ENCODE measurements at regions not wholly inside any gene's neighbourhood (a gene's known extent, or its start where the extent isn't known, plus 50 kb on each side); places are given as distances from the start of the nearest gene placed in this dataset.
"Not testable (repeated sequence)": the region's sequence is repeated elsewhere in the genome, so short reads cannot be mapped to it uniquely, and the experiment has no call there.

DNA sequence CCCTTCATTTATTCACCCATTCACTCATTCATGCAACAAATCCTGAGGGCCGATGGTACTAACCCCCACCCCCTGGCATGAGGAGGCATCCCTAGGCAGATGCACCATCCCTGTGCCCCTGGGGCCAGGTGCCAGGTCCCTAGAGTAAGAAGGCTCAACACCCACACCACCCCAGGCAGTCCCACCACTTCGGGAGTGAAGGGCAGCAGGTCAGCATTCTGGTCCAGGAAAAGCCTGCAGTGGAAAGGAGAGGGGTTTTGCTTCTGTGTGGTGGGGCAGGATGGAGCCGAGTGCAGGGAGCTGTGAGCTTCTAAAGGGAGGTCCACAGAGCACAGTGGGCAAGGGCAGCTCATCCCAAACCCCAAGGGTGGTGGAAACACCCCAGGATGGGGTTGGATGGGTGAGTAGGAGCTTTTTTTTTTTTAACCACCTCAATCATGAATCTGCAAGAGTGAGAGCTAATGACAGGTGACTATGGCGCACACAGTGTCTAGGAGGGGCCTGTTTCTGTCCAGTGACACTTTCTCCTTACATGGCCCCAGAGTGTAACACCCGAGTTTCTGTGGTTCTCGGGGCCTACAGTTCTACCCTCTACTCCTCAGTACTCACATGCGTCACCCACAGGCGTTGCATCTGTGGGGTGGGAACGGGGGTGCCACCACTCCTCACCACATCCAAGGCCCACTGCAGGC lies 414.3 kb downstream of the TMEM121 start:
- no peak overlapping the region for H3K27ac ChIP-seq
- H3K36me3 ChIP-seq: no peaks in the 10 kb centered on the region
- intact Hi-C loops (cut with DNase I; ENCODE audit: low total_unique reads): no loop called here
- no peak for DNase-seq
- H3K27me3 ChIP-seq: no peaks in the 10 kb centered on the region
- H3K4me3 ChIP-seq: no peak overlapping the region
- H3K4me1 ChIP-seq: no peaks in the 10 kb centered on the region
- H3K9me3 ChIP-seq: peaks cover 0 to 10% of the 10 kb centered on the region in 2 donors
- TF ChIP-seq CTCF (IDR thresholded peaks at IDR 0.05) (no peak), POLR2A (IDR thresholded peaks at IDR 0.05) (no peak)

DNA sequence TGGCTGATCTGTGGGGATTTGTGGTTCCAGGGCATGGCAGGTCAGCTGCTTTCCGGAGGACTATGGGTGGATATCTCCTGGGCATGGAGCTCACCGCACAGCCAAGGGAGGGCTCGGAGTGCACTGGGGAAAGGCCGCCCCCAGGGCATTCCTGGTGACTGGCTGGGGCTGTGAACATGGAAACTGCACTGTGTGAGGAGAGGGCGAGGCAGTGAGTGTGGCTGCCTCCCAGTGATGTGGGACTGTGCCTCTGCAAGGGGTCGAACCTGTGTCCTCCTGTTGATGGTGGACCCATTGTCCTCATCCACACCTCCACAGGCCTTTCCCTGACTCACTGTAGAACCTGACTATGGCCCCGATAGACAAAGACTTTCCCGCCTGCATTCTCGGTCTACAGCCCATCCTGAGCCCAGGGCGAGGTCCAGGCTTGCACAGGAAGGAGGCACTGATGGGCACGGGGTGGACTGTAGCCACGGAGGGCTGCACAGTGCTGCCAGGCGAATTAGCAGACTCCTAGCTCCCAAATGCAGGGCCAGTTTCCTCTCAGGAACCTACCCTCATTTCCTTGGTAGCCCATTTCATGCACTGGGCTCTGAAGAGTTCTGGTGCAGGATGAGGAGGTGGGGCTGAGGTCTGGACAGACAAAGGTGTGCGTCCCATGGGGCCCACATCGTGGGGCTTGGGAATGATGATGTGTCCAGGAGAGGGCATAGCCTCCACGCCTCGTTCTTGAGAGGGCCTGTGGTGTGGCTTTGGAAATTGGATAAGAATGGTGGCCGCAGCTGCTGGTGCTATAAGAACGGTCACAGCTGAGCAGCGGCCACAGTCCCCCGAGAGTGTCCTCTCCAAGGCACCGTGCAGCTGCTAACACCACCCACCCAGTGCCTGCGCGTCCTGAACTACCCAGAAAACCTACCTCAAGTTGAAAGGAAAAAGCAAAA lies 415.1 kb downstream of the TMEM121 start:
- TF ChIP-seq CTCF (IDR thresholded peaks at IDR 0.05) (no peak), POLR2A (IDR thresholded peaks at IDR 0.05) (no peak)
- Histone ChIP-seq H3K36me3 (no peaks in the 10 kb centered on the region), H3K9me3 (peaks cover 0 to 10% of the 10 kb centered on the region in 2 donors), H3K27ac (no peak overlapping the region), H3K27me3 (no peaks in the 10 kb centered on the region), H3K4me1 (no peaks in the 10 kb centered on the region), H3K4me3 (no peak overlapping the region)
- no peak for DNase-seq
- intact Hi-C loops (cut with DNase I; ENCODE audit: low total_unique reads): no loop called here

- DNase-seq; H3K4me3 ChIP-seq; H3K9me3 ChIP-seq; H3K4me1 ChIP-seq; H3K36me3 ChIP-seq; H3K27me3 ChIP-seq; H3K27ac ChIP-seq; intact Hi-C loops (cut with DNase I; ENCODE audit: low total_unique reads): not testable (repeated sequence)
Measured at GRCh38 chr14:105942725-105943124, 416.3 kb downstream of the TMEM121 start.

DNA sequence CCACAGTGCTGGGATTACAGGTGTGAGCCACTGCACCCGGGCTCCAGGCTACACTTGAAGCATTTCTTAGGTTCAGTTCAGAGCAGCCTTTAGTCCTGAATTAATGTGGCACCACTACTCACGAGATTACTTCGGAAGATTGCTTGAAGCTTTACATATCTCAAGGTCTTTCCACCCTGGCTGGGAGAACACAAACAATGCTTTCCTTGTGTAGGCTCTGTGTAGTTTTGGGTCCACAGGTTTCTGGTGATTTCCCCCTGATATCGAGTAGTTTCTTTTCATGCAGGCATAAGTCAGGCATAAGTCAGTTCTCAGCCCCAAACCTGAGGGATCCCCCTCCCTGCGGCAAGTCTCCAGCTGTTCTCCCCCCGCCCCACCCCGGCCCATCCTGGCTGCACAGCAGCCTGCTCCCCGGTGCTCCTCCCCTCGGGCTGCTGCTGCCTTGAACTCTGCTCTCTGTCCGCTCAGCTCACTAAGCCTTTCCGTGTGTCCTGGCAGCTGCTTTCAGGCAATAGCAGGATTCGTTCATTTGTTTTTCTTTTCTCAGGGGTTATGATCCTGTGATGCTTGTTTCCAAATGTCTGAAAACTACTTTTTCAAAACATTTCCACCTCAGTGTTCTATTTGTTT lies 417.7 kb downstream of the TMEM121 start:
- DNase-seq: no peak
- Histone ChIP-seq H3K4me3 (no peak overlapping the region), H3K27me3 (no peaks in the 10 kb centered on the region), H3K9me3 (peaks cover 0 to 2% of the 10 kb centered on the region in 2 donors), H3K27ac (no peak overlapping the region), H3K4me1 (no peaks in the 10 kb centered on the region), H3K36me3 (no peaks in the 10 kb centered on the region)
- intact Hi-C loops (cut with DNase I; ENCODE audit: low total_unique reads): no loop called here
- TF ChIP-seq CTCF (IDR thresholded peaks at IDR 0.05) (no peak), POLR2A (IDR thresholded peaks at IDR 0.05) (no peak)

GRCh38 chr14:105944632-105945610 lies 418.5 kb downstream of the TMEM121 start:
- H3K27me3 ChIP-seq: no peaks in the 10 kb centered on the region
- no peak overlapping the region for H3K27ac ChIP-seq
- intact Hi-C loops (cut with DNase I; ENCODE audit: low total_unique reads): no loop called here
- peak in 1 of 2 donors; percentile 28 for DNase-seq
- H3K9me3 ChIP-seq: no peaks in the 10 kb centered on the region
- TF ChIP-seq CTCF (IDR thresholded peaks at IDR 0.05): peak in 3 of 4 experiments; percentile 66 to 86 (median 79)
- no peak for TF ChIP-seq POLR2A (IDR thresholded peaks at IDR 0.05)
- H3K36me3 ChIP-seq: no peaks in the 10 kb centered on the region
- no peaks in the 10 kb centered on the region for H3K4me1 ChIP-seq
- no peak overlapping the region for H3K4me3 ChIP-seq
